Caki2 (cell line): ENCODE measurements at regions not wholly inside any gene's neighbourhood (a gene's known extent, or its start where the extent isn't known, plus 50 kb on each side); places are given as distances from the start of the nearest gene placed in this dataset.

ENCODE experiments used
- DNase-seq: peaks from one replicate; pipeline ENCODE4 v3.0.0-alpha.2; 2015; ENCODE audit warnings: low read depth
- in situ Hi-C: cut with HindIII; loops from 2 replicates; pipeline ENCODE4 v1.10.0; 2016; ENCODE audit warnings: low sequenced_read_pairs, low pct_unique_long_range_greater_than_20kb, mixed read lengths

DNA sequence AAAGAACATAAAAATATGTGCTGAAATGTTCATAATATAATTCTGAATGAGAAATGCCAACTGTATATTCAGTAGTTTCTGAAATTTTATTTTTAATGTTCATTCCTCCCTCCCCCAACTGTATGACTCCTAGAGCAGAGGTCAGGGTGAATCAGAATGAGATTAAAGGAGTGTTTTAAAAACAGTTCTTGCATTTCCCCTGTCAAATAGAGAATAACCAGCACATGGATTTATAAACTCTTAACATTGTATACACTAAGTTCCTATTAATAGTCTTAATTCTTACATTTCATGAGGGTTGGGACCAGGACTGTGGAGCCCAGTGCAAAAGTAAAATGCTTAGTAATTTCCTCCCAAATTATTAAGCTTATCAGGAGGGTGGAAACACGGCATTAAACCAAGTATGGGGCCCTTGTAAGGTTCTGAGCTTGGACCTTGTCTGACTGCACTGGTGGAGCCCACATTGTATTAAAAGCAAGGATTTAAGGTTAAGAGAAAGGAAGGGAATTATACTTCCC lies 474.6 kb upstream of the RAG2 start:
- no peak for DNase-seq
- in situ Hi-C loops = no loop called here

- no peak for DNase-seq
- in situ Hi-C loops = no loop called here
These were observed 452.3 kb upstream of the RAG2 start for GRCh38 chr11:37050311-37050710.

GRCh38 chr11:37040921-37041320 lies 442.9 kb upstream of the RAG2 start:
- DNase-seq = no peak
- in situ Hi-C loops = no loop called here

GRCh38 chr11:37038911-37039310 lies 440.9 kb upstream of the RAG2 start:
- in situ Hi-C loops = no loop called here
- DNase-seq = no peak

DNA sequence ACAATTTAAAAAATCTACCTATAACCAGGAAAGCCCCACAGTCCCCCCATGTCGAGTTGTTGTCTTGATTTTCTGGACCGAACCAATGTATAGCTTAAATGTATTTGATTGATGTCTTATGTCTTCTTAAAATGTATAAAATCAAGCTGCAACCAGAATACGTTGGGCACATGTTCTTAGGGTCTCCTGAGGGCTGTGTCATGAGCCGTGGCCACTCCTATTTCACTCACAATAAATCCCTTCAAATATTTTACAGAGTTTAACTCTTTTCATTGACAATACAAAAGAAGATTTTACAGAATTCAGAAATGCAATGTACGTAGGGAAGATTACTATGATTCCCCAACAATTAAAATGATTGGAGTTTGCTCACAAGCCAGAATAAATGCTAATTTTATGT lies 428.7 kb upstream of the RAG2 start:
- in situ Hi-C loops = no loop called here
- no peak for DNase-seq

- in situ Hi-C loops = no loop called here
- no peak for DNase-seq
These were observed 428.3 kb upstream of the RAG2 start for GRCh38 chr11:37026326-37026725.

GRCh38 chr11:37006563-37006962 lies 408.5 kb upstream of the RAG2 start:
- in situ Hi-C loops = no loop called here
- DNase-seq = no peak

- DNase-seq = no peak
- in situ Hi-C loops = no loop called here
These were observed 404.8 kb upstream of the RAG2 start for GRCh38 chr11:37002831-37003230.

- in situ Hi-C loops = no loop called here
- no peak for DNase-seq
These were observed 399.6 kb upstream of the RAG2 start for GRCh38 chr11:36997656-36998055.

GRCh38 chr11:36996795-36997194 lies 398.8 kb upstream of the RAG2 start:
- in situ Hi-C loops = no loop called here
- DNase-seq = no peak

- DNase-seq = no peak
- in situ Hi-C loops = no loop called here
These were observed 396.2 kb upstream of the RAG2 start for GRCh38 chr11:36994208-36994607.

GRCh38 chr11:36988556-36988955 lies 390.5 kb upstream of the RAG2 start:
- in situ Hi-C loops = no loop called here

DNA sequence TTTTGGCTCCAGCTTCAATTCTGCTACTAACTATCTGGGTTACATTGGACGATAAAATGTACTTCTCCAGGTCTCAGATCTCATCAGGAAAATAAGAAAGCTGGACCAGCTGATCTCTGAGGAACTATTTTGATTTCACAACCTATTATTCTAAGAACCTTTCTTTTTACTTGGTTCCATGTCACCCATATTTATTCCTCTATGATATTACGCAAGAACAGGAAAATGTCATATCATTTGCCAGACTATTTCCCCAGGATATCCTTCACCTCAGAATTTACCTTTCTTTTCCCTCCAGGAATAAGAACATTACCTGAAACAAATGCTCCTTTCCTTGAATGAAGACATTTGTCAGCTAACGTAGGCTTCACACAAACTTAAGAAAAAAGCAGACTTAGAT lies 387.5 kb upstream of the RAG2 start:
- in situ Hi-C loops = no loop called here

More at GRCh38 chr11:36988556-36988955, 390.5 kb upstream of the RAG2 start:
- no peak for DNase-seq

DNA sequence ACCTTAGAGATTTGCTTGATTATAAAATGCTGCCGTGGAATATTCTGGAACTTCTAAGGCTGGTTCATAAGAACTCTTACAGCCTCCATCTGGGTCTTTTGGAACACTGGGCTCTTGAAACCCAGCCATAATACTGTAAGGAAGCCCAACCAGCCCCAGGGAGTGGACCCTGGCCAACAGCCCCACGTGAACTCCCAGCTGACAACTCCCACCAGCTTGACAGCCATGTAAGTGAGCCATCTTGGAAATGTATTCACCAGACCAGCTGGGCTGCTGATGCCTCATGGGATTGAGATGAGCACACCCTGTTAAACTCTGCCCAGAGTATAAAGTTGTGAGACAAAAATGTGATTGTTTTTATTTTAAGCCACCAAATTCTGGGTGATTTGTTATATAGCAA lies 378.7 kb upstream of the RAG2 start:
- in situ Hi-C loops = no loop called here
- no peak for DNase-seq

More for the DNA sequence above, 387.5 kb upstream of the RAG2 start:
- no peak for DNase-seq

GRCh38 chr11:36974771-36975170 lies 376.7 kb upstream of the RAG2 start:
- DNase-seq = no peak
- in situ Hi-C loops = no loop called here

DNA sequence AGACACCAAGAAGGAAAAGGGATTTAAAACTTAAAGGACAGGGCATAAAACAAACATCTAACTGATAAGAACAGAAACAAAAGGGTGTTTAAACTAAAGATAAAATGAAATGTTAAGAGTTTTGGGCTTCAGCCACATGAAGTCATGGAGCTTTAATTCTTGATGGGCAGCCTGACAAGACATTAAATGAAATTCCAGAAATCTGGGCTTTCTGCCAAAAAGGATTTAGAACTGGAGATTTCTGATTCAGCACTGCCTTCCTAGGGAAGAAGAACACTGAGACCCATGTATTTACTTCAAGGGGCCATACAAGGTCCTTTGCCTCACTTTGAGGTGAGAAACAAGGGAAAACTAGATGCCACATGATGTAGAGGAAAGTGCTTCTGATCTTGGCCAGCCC lies 355.9 kb upstream of the RAG2 start:
- DNase-seq = no peak
- in situ Hi-C loops = no loop called here

DNA sequence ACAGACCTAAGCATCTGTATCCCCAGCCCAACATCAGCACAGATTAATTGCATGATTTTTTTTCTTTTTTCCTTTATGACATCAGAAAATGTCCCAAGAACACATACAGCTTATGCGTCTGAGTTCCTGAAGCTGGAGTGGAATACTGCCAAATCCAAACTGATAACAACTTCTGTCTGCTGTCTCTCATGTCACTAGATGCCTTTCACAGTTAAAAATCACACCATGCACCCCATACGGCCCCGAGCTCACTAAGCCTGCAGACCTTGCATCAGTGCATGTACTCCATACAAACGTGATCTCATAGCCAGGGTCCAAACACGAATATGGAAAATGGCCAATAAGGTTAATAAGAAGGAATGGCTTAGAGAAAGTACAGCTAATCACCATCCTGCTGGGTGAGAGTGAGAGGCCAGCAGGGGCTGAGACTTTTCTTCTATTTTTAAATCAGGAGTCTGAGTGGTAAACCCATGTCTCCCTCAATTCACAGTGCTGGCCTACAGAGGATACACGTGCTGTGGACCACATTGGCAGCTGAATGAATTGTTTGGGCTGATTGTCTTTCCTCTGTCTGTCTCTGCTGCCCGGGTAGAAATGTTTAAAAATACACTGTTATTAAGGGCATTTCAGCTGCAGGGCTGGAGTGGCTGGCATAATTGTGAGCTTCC lies 350.6 kb upstream of the RAG2 start:
- DNase-seq = no peak
- in situ Hi-C loops = no loop called here

DNA sequence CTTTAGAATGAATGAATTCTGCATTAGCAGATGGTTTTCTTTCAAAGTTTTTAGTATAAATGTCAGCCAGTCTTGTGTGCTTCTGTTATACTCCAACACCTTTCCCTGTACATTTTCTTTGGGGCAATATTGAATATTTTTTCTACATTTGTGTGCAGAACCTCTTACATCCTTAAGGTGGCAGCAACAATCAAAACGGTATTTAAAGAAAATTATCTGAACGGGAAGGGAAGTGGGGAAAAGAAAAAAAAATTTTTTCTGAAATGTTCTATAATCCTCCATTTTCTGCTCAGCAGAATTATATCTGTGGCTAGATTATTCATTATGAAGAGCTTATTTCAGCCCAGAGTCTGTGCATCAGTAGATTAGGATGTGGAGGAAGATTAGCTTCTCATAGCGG lies 347.3 kb upstream of the RAG2 start:
- in situ Hi-C loops = no loop called here
- DNase-seq = peak; percentile 1

- in situ Hi-C loops = no loop called here
- DNase-seq = no peak
These were observed 335.4 kb upstream of the RAG2 start for GRCh38 chr11:36933481-36933880.

- no peak for DNase-seq
- in situ Hi-C loops = no loop called here
These were observed 333.1 kb upstream of the RAG2 start for GRCh38 chr11:36931139-36931538.
